Esophagus muscularis mucosa (tissue), 4 donors: ENCODE measurements at regions not wholly inside any gene's neighbourhood (a gene's known extent, or its start where the extent isn't known, plus 50 kb on each side); places are given as distances from the start of the nearest gene placed in this dataset.
"Not testable (repeated sequence)": the region's sequence is repeated elsewhere in the genome, so short reads cannot be mapped to it uniquely, and the experiment has no call there.

Experiments
- DNase-seq: peaks from one replicate; pipeline ENCODE4 v3.0.0-alpha.2; 2017; ENCODE audit errors: extremely low spot score
- H3K27ac ChIP-seq, 4 donors: fragments of 200-600 bp; sonication (generic); replicated peaks in 1 of 4; 1 replicate in 3 of 4; 2 replicates in 1 of 4; pipeline ENCODE4 v1.5.1; 2016 to 2019; ENCODE audit warnings: mild to moderate bottlenecking in 1 of 4
- H3K27me3 ChIP-seq, 4 donors: fragments of 200-600 bp; sonication (generic); one replicate each; pipeline versions ENCODE4 v1.5.1 to v1.6.0; 2016 to 2019
- H3K36me3 ChIP-seq, 4 donors: fragments of 200-600 bp; sonication (generic); one replicate each; pipeline ENCODE4 v1.5.1; 2016 to 2019
- H3K4me1 ChIP-seq, 4 donors: fragments of 200-600 bp; sonication (generic); one replicate each; pipeline ENCODE4 v1.5.1; 2016 to 2019
- H3K4me3 ChIP-seq, 4 donors: fragments of 200-600 bp; sonication (generic); 1 replicate in 2 of 4; 2 replicates in 2 of 4; pipeline ENCODE4 v1.5.1; 2016 to 2019; ENCODE audit warnings: mild to moderate bottlenecking in 4 of 4, moderate library complexity in 1 of 4
- H3K9me3 ChIP-seq, 4 donors: fragments of 200-600 bp; sonication (generic); 1 replicate in 3 of 4; 2 replicates in 1 of 4; pipeline ENCODE4 v1.5.1; 2016 to 2019
- EP300 ChIP-seq: sonication (generic); formaldehyde crosslinking; IDR thresholded peaks from one replicate; pipeline ENCODE4 v1.6.1; 2017; ENCODE audit warnings: antibody characterized with exemption
- POLR2A ChIP-seq: fragments of 450-650 bp; IDR thresholded peaks from one replicate; pipeline ENCODE4 v1.6.1; 2017; ENCODE audit warnings: antibody characterized with exemption, moderate library complexity, mild to moderate bottlenecking, low read depth
- POLR2AphosphoS5 ChIP-seq, 2 donors: sonication (generic); formaldehyde crosslinking; IDR thresholded peaks; one replicate each; pipeline ENCODE4 v1.6.1; 2017; ENCODE audit warnings: antibody characterized with exemption in 2 of 2
- WGBS: methylation state at CpG from one replicate; pipeline ENCODE4 v1.1.5; 2018; 5-methylcytosine and 5-hydroxymethylcytosine counted together
- intact Hi-C: fragments of 100-400 bp; cut with DNase I; formaldehyde crosslinking; loops from one replicate; pipeline ENCODE4 v1.15.1; 2023
- TF ChIP-seq, protein P1 (sequence below), 3 experiments: fragments of 200-600 bp in 2 of 3; fragments of 450-650 bp in 1 of 3; sonication (generic) in 2 of 3; IDR thresholded peaks; one replicate each; pipeline ENCODE4 v1.5.1; 2017 to 2019; ENCODE audit warnings: antibody characterized with exemption in 3 of 3, mild to moderate bottlenecking in 2 of 3, moderate library complexity in 1 of 3

DNA sequence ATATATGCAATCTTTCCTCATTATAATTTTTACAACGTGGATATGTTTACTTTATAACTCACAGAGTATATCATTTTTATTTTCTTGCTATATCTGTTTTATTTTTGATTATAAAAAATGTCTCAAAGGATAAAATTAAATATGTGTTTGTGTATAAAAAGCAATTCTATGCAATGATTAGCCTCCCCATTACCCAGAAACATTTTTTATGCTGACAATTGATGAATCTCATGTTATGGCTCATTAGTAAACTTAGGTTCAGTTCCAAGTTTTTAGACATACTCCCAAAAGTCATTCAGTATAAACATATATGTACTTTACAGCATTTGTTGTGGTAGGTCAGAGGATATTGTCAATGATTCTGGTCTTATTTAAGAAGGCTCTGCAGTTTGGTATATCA lies 540.1 kb upstream of the SPRY2 start:
- intact Hi-C loops = no loop called here
- no peaks in the 10 kb centered on the region for H3K27me3 ChIP-seq
- no peaks in the 10 kb centered on the region for H3K36me3 ChIP-seq
- TF ChIP-seq EP300 = no peak
- TF ChIP-seq POLR2AphosphoS5 (IDR thresholded peaks at IDR 0.05) = no peak
- TF ChIP-seq POLR2A = no peak
- TF ChIP-seq, protein P1, sequence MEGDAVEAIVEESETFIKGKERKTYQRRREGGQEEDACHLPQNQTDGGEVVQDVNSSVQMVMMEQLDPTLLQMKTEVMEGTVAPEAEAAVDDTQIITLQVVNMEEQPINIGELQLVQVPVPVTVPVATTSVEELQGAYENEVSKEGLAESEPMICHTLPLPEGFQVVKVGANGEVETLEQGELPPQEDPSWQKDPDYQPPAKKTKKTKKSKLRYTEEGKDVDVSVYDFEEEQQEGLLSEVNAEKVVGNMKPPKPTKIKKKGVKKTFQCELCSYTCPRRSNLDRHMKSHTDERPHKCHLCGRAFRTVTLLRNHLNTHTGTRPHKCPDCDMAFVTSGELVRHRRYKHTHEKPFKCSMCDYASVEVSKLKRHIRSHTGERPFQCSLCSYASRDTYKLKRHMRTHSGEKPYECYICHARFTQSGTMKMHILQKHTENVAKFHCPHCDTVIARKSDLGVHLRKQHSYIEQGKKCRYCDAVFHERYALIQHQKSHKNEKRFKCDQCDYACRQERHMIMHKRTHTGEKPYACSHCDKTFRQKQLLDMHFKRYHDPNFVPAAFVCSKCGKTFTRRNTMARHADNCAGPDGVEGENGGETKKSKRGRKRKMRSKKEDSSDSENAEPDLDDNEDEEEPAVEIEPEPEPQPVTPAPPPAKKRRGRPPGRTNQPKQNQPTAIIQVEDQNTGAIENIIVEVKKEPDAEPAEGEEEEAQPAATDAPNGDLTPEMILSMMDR (IDR thresholded peaks at IDR 0.05) = no peak
- no peak overlapping the region for H3K4me3 ChIP-seq
- no peaks in the 10 kb centered on the region for H3K4me1 ChIP-seq
- no peaks in the 10 kb centered on the region for H3K9me3 ChIP-seq
- H3K27ac ChIP-seq = no peak overlapping the region
- 31% methylated on average over 1 of the region's 1 CpG for WGBS
- no peak for DNase-seq

DNA sequence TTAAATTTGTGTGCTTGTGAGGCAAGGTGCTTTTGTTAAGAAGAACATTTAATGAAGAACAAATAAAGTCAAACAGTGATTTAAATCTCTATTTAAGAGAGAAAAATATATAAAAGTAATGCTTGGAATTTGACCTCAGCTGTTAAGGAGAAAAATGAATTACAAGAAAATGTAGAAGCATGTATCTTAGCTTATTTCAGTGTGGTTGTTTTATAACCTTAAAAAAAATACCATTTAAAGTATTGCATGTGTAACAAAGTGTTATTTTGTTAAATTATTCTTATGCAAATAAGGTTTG lies 537.0 kb upstream of the SPRY2 start:
- H3K4me3 ChIP-seq = no peak overlapping the region
- intact Hi-C loops = no loop called here
- H3K4me1 ChIP-seq = no peaks in the 10 kb centered on the region
- no peak for TF ChIP-seq POLR2A
- TF ChIP-seq POLR2AphosphoS5 (IDR thresholded peaks at IDR 0.05) = no peak
- TF ChIP-seq, protein P1 (IDR thresholded peaks at IDR 0.05) = no peak
- no peak for TF ChIP-seq EP300
- H3K27me3 ChIP-seq = no peaks in the 10 kb centered on the region
- H3K9me3 ChIP-seq = no peaks in the 10 kb centered on the region
- no peaks in the 10 kb centered on the region for H3K36me3 ChIP-seq
- no peak for DNase-seq
- H3K27ac ChIP-seq = no peak overlapping the region

DNA sequence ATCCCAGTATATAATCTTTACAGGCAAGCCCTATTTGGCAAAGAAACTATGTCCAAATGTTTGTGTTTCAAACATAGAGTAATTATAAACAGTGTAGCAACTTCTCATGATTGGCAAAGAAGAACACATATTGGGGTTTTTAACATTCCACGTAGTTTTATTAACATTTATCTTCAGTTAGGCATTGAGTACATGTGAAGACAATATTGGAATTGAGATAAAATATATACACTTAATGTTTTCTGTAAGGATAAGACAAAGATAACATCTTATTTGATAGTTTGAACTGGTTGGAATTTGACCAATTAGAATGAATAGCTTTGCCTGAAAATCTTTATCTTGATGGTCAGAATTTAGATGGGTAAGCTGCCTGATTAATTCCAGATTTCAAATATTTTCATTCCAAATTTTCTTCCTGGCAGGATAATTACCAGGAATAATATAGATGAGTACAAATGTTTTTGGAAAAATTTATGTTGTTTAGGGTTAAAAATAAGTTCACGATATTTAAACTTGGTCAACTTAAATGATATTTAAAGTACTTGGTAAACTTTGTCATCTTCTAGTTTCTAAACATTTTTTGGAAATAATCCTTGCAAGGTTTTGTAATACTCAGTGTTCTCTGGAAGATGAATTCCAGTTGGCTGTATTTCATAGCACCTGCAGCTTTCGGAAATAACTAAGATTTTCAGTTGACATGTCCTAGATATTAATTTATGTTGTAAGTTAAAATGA lies 536.5 kb upstream of the SPRY2 start:
- no peak for DNase-seq
- no peak for TF ChIP-seq EP300
- TF ChIP-seq, protein P1 (IDR thresholded peaks at IDR 0.05) = no peak
- TF ChIP-seq POLR2AphosphoS5 (IDR thresholded peaks at IDR 0.05) = no peak
- TF ChIP-seq POLR2A = no peak
- no peaks in the 10 kb centered on the region for H3K27me3 ChIP-seq
- no peak overlapping the region for H3K4me3 ChIP-seq
- H3K4me1 ChIP-seq = no peaks in the 10 kb centered on the region
- no peaks in the 10 kb centered on the region for H3K36me3 ChIP-seq
- WGBS = 38% methylated on average over 3 of the region's 3 CpGs
- H3K27ac ChIP-seq = no peak overlapping the region
- intact Hi-C loops = no loop called here
- H3K9me3 ChIP-seq = no peaks in the 10 kb centered on the region

DNA sequence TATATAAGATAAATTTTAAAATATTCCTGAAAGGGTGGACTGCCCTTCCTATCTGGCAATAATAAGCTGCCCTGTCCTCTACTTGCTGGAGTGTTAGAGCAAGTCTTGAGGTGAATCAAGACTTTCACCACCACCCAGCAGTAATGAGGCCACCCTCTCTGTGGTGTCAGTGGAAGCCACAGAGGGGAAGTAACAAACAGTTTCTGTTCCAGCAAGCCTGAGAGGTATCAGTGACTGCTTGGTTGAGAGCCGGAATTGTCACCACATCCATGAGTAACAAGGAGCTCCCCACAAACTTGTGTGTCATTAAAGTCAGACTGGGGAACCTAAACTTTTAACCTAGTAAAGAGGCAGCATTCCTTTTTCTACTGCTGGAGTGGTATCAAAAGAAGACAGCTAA lies 532.7 kb upstream of the SPRY2 start:
- intact Hi-C loops = no loop called here
- 87% methylated on average over 1 of the region's 1 CpG for WGBS
- Histone ChIP-seq H3K9me3 (no peaks in the 10 kb centered on the region), H3K4me1 (no peaks in the 10 kb centered on the region), H3K36me3 (no peaks in the 10 kb centered on the region), H3K27me3 (no peaks in the 10 kb centered on the region), H3K4me3 (no peak overlapping the region), H3K27ac (no peak overlapping the region)
- no peak for DNase-seq
- TF ChIP-seq, protein P1 (IDR thresholded peaks at IDR 0.05) = no peak
- TF ChIP-seq EP300 (no peak), POLR2AphosphoS5 (IDR thresholded peaks at IDR 0.05) (no peak), POLR2A (no peak)

DNA sequence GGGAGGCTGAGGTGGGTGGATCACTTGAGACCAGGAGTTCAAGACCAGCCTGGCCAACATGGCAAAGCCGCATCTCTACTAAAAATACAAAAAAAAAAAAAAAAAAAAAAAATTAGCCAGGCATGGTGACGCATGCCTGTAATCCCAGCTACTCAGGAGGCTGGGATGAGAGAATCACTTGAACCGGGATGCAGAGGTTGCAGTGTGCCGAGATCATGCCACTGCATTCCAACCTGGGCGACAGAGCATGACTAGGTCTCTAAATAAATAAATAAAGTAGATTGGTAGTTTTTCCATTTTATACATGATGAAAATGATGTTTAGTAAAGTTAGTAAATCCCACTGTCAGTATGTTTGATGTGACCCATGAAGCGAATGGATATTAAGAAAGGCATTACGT lies 531.0 kb upstream of the SPRY2 start:
- H3K27ac ChIP-seq, H3K4me3 ChIP-seq, H3K27me3 ChIP-seq, intact Hi-C loops, H3K4me1 ChIP-seq, DNase-seq, H3K36me3 ChIP-seq, H3K9me3 ChIP-seq: not testable (repeated sequence)
- 91% methylated on average over 7 of the region's 7 CpGs for WGBS
